SKM-1 treated with dmso at 0.1 percent for 144 hours (cell line): ENCODE measurements at regions not wholly inside any gene's neighbourhood (a gene's known extent, or its start where the extent isn't known, plus 50 kb on each side); places are given as distances from the start of the nearest gene placed in this dataset.

Experiments used
- DNase-seq: peaks from one replicate; lab custom pipeline; 2025; ENCODE audit not compliant: unreplicated experiment; lab: John Stamatoyannopoulos, UW

DNA sequence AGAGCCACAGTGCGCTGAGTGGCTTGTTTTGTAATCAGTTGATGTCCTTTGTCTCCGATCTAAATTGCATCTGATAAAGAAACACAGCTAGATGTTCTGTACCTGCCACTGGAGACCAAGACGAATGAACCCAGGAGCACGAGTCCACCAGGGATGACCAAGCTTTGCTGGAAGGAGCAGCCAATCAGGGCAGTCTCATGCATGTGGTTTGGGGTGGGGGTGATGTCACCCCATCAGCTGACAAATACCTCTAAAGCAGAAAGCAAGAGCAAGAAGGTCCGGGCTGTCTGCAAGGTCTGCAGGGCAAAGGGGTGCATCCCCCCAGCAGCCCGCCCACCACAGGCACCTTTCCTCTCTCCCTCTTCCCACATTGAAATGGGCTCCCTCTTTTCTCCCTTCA, 653.8 kb downstream of the AJAP1 start:
- DNase-seq = no peak

DNA sequence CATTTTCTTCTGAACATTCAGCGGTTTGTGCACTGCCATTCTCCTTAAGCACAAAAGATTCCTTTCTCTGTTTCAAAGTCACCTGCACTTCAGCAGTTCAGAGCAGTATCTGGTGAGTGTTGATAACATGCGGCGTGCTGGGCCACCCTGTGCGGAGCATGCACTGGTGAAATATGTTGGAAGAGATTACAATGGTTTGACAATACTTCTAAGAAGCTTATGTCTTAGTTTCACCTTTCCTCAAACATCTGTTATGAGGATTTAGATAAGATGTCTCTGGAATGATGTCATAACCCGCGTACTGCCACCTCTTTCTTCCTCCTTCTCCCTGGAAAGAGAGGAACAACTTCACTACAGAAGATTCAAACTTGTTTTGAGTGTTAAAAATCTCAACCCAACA, 650.3 kb downstream of the AJAP1 start:
- DNase-seq = no peak

DNA sequence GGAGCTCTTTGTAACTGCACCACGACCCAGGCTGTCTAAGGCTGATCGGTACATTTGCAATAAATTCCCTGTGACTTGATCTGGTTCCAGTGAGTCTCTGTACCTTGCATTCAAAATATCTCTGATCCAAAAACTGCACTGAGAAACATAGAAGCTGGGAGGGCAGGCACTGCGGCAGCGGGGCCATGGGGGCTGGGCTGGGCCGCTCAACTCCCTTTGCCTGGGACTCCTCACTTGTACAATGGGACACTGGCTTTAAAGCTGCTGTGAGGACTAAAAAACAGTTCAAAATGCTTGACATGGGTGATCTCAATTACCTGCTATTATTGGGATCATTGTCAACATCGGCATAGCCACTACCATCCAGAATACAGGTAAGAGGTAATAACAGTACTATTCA, 644.0 kb downstream of the AJAP1 start:
- DNase-seq = no peak

- no peak for DNase-seq
These were observed 643.5 kb downstream of the AJAP1 start for GRCh38 chr1:5297886-5298239.

- DNase-seq = no peak
These were observed 642.9 kb downstream of the AJAP1 start for GRCh38 chr1:5297180-5297885.

GRCh38 chr1:5296557-5297179, 642.3 kb downstream of the AJAP1 start:
- DNase-seq = no peak

DNA sequence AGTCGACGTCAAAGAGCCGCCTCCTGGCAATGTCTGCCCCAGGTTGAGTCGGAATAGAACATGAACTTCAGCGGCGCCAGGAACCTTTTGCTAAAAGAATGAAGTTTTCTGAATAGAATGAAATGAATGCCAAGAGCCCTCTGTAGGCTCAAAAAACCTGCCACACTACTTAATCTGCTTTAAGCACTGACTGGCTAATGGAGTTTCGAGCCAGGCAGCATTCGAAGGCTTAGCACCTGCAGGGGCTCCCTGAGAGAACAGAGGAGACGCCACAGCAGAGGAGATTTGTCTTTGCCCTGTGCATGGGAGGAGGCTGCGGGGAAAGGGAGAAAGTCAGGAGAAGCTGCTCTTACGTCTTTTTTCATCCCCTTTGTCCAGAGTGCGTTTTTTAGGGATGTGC, 641.7 kb downstream of the AJAP1 start:
- DNase-seq = no peak

DNA sequence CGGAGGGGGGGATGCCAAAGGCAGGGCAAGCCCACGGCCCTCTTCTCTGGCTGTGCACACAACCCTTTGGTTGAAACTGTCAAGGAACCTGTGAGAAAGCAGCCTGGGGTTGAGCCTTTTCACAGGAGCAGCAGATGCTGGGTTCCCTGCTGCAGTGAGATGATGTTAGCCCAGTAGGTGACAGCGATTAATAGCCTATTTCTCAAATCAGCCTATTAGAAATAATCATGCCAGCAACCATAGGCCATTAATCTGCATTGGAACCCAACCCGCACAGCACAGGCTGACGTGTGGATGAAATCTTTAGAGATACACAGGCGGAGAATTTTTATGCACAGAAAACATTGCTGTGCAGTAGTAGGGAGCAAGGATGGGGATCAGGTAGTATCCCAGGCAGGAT, 637.5 kb downstream of the AJAP1 start:
- DNase-seq = no peak

DNA sequence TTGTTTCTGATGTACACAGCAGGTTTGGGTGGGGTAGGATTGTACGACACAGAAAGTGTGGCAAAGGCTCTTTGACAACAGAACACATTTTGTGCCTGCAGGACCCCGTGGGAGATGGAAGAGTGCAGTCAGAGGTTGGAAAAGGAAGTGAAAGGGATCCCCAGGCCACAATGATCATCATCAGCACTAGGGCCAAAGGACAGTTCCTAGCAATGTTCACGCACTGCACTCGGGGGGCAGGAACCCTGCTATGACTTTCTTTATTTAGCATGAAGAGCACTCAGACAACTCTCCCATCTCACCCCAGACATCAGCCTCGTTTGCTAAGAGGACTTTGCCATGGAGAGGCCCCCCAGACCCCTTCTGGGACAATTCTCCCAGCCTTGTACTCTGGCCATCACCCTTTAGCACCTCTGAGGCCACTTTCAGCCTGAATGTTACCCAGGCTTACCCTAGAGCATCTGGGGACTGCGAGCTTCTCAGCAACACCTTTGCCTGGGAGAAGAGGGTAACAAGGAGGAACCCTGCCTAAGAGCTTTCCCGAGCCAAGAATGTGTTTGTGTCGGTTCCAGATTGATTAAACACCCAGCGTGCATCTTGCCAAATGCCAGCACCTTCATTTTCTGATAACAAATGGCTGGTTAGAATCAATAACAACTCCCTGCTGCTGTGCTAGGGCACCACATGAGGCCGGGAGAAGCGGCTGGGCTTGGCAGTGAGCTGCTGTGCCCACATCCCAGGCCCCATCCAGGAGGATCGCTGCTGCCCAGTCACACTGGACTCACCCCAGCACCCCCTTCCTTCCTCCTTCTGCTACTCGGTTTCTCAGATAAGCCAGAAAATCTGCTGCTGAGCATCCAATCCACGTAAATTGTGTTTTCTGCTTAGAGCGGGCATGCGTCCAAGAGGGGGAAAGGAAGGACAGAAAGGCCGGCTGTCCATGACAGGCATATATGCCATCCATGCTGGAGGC, 633.1 kb downstream of the AJAP1 start:
- no peak for DNase-seq

DNA sequence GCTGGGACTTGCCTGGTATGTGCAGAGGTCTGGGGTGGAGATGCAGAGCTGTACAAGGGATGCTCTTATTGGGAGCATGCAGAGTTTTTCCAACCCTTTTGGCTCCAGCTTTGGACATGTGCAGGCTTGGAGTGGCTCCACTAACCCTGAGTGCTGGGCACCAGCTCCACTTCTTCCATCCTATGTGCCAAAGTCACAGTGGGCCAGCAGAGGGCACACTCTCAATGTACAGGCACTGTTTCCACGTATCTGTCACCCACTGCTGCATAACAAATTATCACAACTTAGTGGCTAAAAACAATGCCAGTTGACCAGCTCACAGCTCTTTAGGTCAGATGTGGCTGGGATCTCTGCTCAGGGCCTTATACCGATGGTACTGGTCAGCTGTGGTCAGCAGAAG, 631.8 kb downstream of the AJAP1 start:
- DNase-seq = no peak

DNA sequence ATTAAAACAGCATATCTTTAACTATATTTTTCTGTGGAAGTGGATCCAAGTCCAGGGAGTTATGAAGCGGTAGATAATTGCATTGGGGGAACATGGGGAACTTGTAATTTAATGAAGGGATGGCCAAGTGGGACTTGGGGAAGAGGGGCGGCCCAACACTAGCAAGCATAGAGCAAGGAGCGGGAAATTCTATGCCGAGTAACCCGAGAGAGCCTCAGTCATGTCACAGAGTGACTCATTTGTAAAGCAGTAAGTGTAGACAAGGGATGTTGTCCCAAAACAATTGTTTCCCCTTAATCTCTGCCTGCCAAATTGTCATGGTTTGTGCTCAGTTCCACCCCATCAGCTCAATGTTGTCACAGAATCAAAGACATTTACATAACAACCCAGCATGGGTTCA, 620.1 kb downstream of the AJAP1 start:
- DNase-seq = no peak

DNA sequence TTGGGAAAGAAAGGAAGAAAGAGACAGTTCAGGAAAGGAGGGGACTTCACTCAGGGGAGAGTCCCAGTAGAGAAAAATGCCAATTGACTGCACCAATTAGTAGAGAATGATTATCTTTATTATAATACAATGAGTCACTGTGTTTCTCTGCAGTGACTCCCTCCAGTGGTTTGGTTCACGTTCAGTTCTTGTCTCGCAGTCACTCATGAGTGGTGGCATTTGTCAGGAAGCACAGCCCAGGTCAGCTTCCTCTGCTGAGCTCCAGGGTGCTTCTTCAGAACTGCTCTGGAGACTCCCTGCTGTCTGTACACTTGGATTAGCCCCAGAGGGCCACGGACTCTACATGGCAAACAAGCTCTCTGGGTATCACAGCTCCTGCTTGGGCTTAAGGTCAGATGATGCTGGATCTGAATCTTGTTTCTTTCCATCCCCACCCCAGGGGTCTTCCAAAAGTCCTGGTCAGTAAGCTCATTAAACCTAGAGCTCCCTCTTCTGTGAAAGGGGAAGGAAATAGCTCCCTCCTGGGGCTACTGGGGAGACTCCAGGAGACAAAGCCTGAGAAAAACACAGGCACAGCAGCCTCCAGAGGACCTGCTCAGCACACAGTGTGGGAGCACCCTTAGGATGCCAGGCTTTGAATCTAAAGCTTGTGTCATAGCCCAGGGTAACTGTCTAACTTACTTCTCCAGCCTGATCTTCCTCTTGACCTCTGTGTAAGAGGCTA, 619.0 kb downstream of the AJAP1 start:
- no peak for DNase-seq

GRCh38 chr1:5272325-5272724, 617.9 kb downstream of the AJAP1 start:
- DNase-seq = no peak

- no peak for DNase-seq
These were observed 616.9 kb downstream of the AJAP1 start for GRCh38 chr1:5271264-5271663.

DNA sequence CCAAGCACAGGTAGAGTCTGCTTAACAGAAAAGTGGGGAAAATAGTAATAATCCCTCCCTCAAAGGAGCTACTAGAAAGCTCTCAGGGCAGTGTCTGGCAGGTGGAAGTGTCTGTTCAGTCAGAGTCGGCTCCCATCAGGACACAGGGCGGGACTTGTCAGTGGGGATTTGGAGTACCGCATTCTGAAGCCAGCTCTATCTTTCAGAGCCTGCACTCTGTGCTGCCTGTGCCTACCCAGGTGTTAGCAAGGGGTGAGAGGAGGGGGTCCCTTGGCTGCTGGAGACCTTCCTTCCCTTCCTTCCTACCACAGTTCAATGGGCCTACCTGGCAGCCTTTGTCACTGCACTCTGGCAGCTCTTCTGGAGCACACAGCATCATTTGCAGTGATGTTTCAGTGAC, 615.5 kb downstream of the AJAP1 start:
- no peak for DNase-seq

GRCh38 chr1:5267603-5268235, 613.3 kb downstream of the AJAP1 start:
- DNase-seq = no peak

DNA sequence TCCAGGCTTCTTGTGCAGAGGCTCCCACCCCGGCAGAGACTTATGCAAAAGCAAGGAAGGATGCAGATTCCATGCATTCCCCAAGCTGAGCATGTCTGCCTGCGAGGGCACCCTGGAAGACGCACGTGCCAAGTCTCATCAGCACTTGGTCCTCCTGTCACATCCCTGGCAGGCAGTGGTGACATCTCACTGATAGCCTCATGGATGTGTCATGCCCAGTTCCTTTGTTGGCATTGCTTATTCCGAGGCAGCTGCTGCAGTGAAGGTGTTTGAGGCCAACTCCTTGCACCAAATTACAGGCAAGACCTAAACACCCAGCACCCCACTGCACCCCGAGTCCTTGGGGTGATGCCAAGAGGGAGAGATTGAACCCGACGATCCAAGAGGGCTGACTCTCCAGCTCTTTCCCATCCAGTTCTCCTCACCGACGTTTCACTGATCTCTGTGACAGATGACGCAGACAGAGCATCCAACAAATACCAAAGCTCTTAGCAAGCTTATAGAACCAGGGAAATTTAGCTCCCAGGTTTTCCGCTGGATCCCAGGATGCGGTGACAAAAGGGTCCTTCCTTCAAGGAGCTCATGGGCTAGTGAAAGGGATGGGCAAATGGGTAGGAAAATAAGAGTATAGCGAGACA, 611.1 kb downstream of the AJAP1 start:
- no peak for DNase-seq

GRCh38 chr1:5264476-5264875, 610.1 kb downstream of the AJAP1 start:
- no peak for DNase-seq

- DNase-seq = no peak
These were observed 602.4 kb downstream of the AJAP1 start for GRCh38 chr1:5256793-5257192.

DNA sequence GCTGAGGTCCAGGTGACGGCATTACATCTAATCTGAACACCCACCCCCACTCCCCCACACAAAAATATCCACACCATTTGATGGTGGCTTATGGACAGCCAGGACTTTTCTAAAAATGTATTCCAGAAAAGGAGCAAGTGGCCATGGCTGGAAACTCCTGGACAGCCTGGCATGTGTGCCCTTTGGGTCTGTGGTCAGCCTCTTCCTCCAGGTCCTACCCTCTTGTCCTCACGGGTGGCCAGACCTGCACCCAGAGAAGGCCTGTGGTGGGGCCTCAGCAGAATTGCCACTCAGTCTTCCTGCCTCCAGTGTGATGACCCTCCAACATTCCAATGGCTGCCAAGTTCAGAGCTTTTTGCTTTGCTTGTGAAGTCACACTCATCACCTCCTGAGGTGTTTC, 600.6 kb downstream of the AJAP1 start:
- DNase-seq = no peak
